Esophagus muscularis mucosa (tissue), 3 donors: ENCODE measurements at regions not wholly inside any gene's neighbourhood (a gene's known extent, or its start where the extent isn't known, plus 50 kb on each side); places are given as distances from the start of the nearest gene placed in this dataset.

Experiments
- CTCF ChIP-seq, 3 experiments: fragments of 200-600 bp in 2 of 3; fragments of 450-650 bp in 1 of 3; sonication (generic) in 2 of 3; IDR thresholded peaks; one replicate each; pipeline ENCODE4 v1.5.1; 2017 to 2019; ENCODE audit warnings: antibody characterized with exemption in 3 of 3, mild to moderate bottlenecking in 2 of 3, moderate library complexity in 1 of 3
- EP300 ChIP-seq: sonication (generic); formaldehyde crosslinking; IDR thresholded peaks from one replicate; pipeline ENCODE4 v1.6.1; 2017; ENCODE audit warnings: antibody characterized with exemption

- TF ChIP-seq CTCF (IDR thresholded peaks at IDR 0.05) (no peak), EP300 (no peak)
Measured at GRCh38 chr3:16728770-16729745, 123.8 kb upstream of the DAZL start.
